ENCODE measurements at regions not wholly inside any gene's neighbourhood (a gene's known extent, or its start where the extent isn't known, plus 50 kb on each side); places are given as distances from the start of the nearest gene placed in this dataset.

DNA sequence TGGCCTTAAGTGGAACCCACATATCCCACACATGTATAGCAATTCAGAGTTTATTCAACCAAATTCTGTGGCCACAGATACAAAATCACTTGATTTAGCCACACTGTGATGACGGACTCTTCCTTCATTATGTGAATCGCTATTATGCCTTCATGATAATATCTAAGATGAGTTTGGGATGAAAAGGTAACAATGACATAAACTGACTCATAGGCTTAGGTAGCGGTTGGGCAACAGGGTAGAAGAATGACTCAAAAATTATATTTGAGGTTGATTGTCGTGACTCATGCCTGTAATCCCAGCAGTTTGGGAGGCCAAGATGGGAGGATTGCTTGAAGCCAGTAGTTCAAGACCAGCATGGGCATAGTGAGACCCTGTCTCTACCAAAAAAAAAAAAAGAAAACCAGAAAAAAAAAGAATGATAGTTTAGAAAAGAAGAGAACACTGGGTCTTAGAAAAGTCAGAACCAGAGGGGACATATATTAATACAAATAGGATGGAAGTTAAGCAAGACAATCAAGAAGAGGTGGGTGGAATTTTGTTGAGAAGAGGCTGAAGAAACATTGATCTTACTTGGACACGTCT lies 70.4 kb upstream of the USP9X start:
- TF ChIP-seq CTCF (conservative IDR thresholded peaks at IDR 0.05 in 1 of 2, IDR thresholded peaks at IDR 0.05 in 1 of 2; ENCODE audit: extremely low read depth in 1 of 2, insufficient read depth in 1 of 2, low read depth in 1 of 2, low read length in 2 of 2) (no peak), EZH2 (IDR thresholded peaks at IDR 0.05; ENCODE audit: borderline replicate concordance, low read length) (no peak)

Data from mammary epithelial cell (primary cell).